ENCODE measurements at regions not wholly inside any gene's neighbourhood (a gene's known extent, or its start where the extent isn't known, plus 50 kb on each side); places are given as distances from the start of the nearest gene placed in this dataset.

GRCh38 chrX:117808426-117808825 lies 308.2 kb downstream of the KLHL13 start:
- no peak overlapping the region for H3K4me3 Mint-ChIP-seq (ENCODE audit: unreplicated experiment)

DNA sequence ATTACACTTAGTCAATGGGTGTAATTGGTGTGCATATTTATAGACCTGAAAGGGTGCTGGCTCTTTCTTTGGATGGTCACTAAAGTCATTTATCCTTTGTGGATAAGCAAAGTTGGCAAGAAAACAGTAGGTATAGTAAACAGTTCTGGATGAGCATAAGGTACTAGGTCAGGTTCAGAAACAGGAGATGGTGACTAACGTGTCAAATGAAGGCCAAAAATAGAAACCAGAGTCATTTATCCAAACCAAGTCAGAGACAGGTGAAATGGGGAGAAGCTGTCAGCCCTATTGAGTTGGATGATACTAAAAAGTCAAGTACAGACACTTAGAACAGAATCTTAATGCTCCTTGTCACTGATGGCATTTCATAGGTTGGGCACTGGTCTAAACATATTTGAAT lies 313.1 kb downstream of the KLHL13 start:
- Histone ChIP-seq H3K4me3 (ENCODE audit: insufficient read depth, low read depth, low read length) (no peak overlapping the region), H3K4me2 (ENCODE audit: low read length) (no peak overlapping the region), H4K20me1 (ENCODE audit: insufficient read depth, low read length) (no peaks in the 10 kb centered on the region), H3K27me3 (ENCODE audit: insufficient read depth, low read length) (no peaks in the 10 kb centered on the region), H3K9ac (ENCODE audit: low read length) (no peak overlapping the region), H3K27ac (ENCODE audit: low read depth, low read length) (no peak overlapping the region), H2AFZ (ENCODE audit: low read depth, low read length) (no peak overlapping the region), H3K36me3 (ENCODE audit: insufficient read depth, low read length) (no peaks in the 10 kb centered on the region), H3K9me3 (ENCODE audit: insufficient read depth, low read depth, low read length) (no peaks in the 10 kb centered on the region), H3K79me2 (ENCODE audit: insufficient read depth, low read length) (no peaks in the 10 kb centered on the region), H3K4me1 (ENCODE audit: insufficient read depth, low read length) (no peaks in the 10 kb centered on the region)
- Mint-ChIP-seq H3K9me3 (ENCODE audit: unreplicated experiment) (no peaks in the 10 kb centered on the region), H3K27me3 (ENCODE audit: low read depth, unreplicated experiment) (no peaks in the 10 kb centered on the region), H3K4me3 (ENCODE audit: unreplicated experiment) (no peak overlapping the region), H3K27ac (ENCODE audit: unreplicated experiment) (no peak overlapping the region), H3K4me1 (ENCODE audit: low read depth, unreplicated experiment) (no peaks in the 10 kb centered on the region), H3K36me3 (ENCODE audit: low read depth, unreplicated experiment) (no peaks in the 10 kb centered on the region)
- TF ChIP-seq CTCF (IDR thresholded peaks at IDR 0.05; ENCODE audit: insufficient read depth, low read depth, low read length) = no peak
- TF ChIP-seq EZH2 (IDR thresholded peaks at IDR 0.05; ENCODE audit: insufficient read depth, low read length) = no peak
- FAIRE-seq (no peak), DNase-seq (ENCODE audit: low read depth) (no peak)

More at GRCh38 chrX:117808426-117808825, 308.2 kb downstream of the KLHL13 start:
- no peaks in the 10 kb centered on the region for H3K27me3 ChIP-seq (ENCODE audit: insufficient read depth, low read length)
- no peak for FAIRE-seq
- H4K20me1 ChIP-seq (ENCODE audit: insufficient read depth, low read length) = no peaks in the 10 kb centered on the region
- no peak for DNase-seq (ENCODE audit: low read depth)
- no peaks in the 10 kb centered on the region for H3K4me1 ChIP-seq (ENCODE audit: insufficient read depth, low read length)
- H3K4me3 ChIP-seq (ENCODE audit: insufficient read depth, low read depth, low read length) = no peak overlapping the region
- H3K9ac ChIP-seq (ENCODE audit: low read length) = no peak overlapping the region
- H2AFZ ChIP-seq (ENCODE audit: low read depth, low read length) = no peak overlapping the region
- H3K27ac ChIP-seq (ENCODE audit: low read depth, low read length) = no peak overlapping the region
- Mint-ChIP-seq H3K4me1 (ENCODE audit: low read depth, unreplicated experiment) (no peaks in the 10 kb centered on the region), H3K9me3 (ENCODE audit: unreplicated experiment) (peaks cover 3% of the 10 kb centered on the region), H3K27ac (ENCODE audit: unreplicated experiment) (no peak overlapping the region), H3K36me3 (ENCODE audit: low read depth, unreplicated experiment) (no peaks in the 10 kb centered on the region), H3K27me3 (ENCODE audit: low read depth, unreplicated experiment) (no peaks in the 10 kb centered on the region)
- TF ChIP-seq EZH2 (IDR thresholded peaks at IDR 0.05; ENCODE audit: insufficient read depth, low read length) (no peak), CTCF (IDR thresholded peaks at IDR 0.05; ENCODE audit: insufficient read depth, low read depth, low read length) (no peak)
- H3K79me2 ChIP-seq (ENCODE audit: insufficient read depth, low read length) = no peaks in the 10 kb centered on the region
- H3K36me3 ChIP-seq (ENCODE audit: insufficient read depth, low read length) = no peaks in the 10 kb centered on the region
- no peak overlapping the region for H3K4me2 ChIP-seq (ENCODE audit: low read length)
- H3K9me3 ChIP-seq (ENCODE audit: insufficient read depth, low read depth, low read length) = no peaks in the 10 kb centered on the region

GRCh38 chrX:117788339-117788738 lies 328.3 kb downstream of the KLHL13 start:
- DNase-seq (ENCODE audit: low read depth) (no peak), FAIRE-seq (peak; percentile 80)
- Mint-ChIP-seq H3K9me3 (ENCODE audit: unreplicated experiment) (no peaks in the 10 kb centered on the region), H3K27me3 (ENCODE audit: low read depth, unreplicated experiment) (no peaks in the 10 kb centered on the region), H3K4me3 (ENCODE audit: unreplicated experiment) (no peak overlapping the region), H3K4me1 (ENCODE audit: low read depth, unreplicated experiment) (no peaks in the 10 kb centered on the region), H3K36me3 (ENCODE audit: low read depth, unreplicated experiment) (no peaks in the 10 kb centered on the region), H3K27ac (ENCODE audit: unreplicated experiment) (no peak overlapping the region)
- Histone ChIP-seq H3K4me3 (ENCODE audit: insufficient read depth, low read depth, low read length) (no peak overlapping the region), H3K9ac (ENCODE audit: low read length) (no peak overlapping the region), H3K79me2 (ENCODE audit: insufficient read depth, low read length) (no peaks in the 10 kb centered on the region), H3K4me1 (ENCODE audit: insufficient read depth, low read length) (no peaks in the 10 kb centered on the region), H3K27me3 (ENCODE audit: insufficient read depth, low read length) (no peaks in the 10 kb centered on the region), H2AFZ (ENCODE audit: low read depth, low read length) (no peak overlapping the region), H3K27ac (ENCODE audit: low read depth, low read length) (no peak overlapping the region), H3K4me2 (ENCODE audit: low read length) (no peak overlapping the region), H3K36me3 (ENCODE audit: insufficient read depth, low read length) (no peaks in the 10 kb centered on the region), H3K9me3 (ENCODE audit: insufficient read depth, low read depth, low read length) (no peaks in the 10 kb centered on the region), H4K20me1 (ENCODE audit: insufficient read depth, low read length) (no peaks in the 10 kb centered on the region)
- TF ChIP-seq CTCF (IDR thresholded peaks at IDR 0.05; ENCODE audit: insufficient read depth, low read depth, low read length) = no peak
- no peak for TF ChIP-seq EZH2 (IDR thresholded peaks at IDR 0.05; ENCODE audit: insufficient read depth, low read length)
